ENCODE measurements at regions not wholly inside any gene's neighbourhood (a gene's known extent, or its start where the extent isn't known, plus 50 kb on each side); places are given as distances from the start of the nearest gene placed in this dataset.

GRCh38 chr5:136529081-136529480, 163.7 kb upstream of the TRPC7 start:
- Mint-ChIP-seq H3K36me3 (ENCODE audit: low read depth) (no peaks in the 10 kb centered on the region), H3K4me3 (no peak overlapping the region), H3K27ac (no peak overlapping the region), H3K9me3 (no peaks in the 10 kb centered on the region), H3K27me3 (no peaks in the 10 kb centered on the region), H3K4me1 (ENCODE audit: low read depth) (no peaks in the 10 kb centered on the region)
- CTCF ChIA-PET = interaction anchor here (1.1 kb wide), 1 partner anchor 8 kb away, joined by 3 read pairs; no protein-coding TSS in a partner anchor
- DNase-seq = no peak
- TF ChIP-seq CTCF (IDR thresholded peaks at IDR 0.05) = no peak
- intact Hi-C loops (cut with micrococcal nuclease) = no loop called here
- no peak for ATAC-seq
- POLR2A ChIA-PET = no interaction called here

- H3K4me3 Mint-ChIP-seq = no peak overlapping the region
- ATAC-seq (no peak), DNase-seq (no peak)
- no peaks in the 10 kb centered on the region for H3K9me3 Mint-ChIP-seq
- ChIA-PET POLR2A (no interaction called here), CTCF (interaction anchor here (1.1 kb wide), 1 partner anchor 9 kb away, joined by 3 read pairs; no protein-coding TSS in a partner anchor)
- H3K4me1 Mint-ChIP-seq (ENCODE audit: low read depth) = no peaks in the 10 kb centered on the region
- no peak overlapping the region for H3K27ac Mint-ChIP-seq
- no peak for TF ChIP-seq CTCF (IDR thresholded peaks at IDR 0.05)
- H3K36me3 Mint-ChIP-seq (ENCODE audit: low read depth) = no peaks in the 10 kb centered on the region
- intact Hi-C loops (cut with micrococcal nuclease) = no loop called here
- H3K27me3 Mint-ChIP-seq = no peaks in the 10 kb centered on the region
These were observed 163.2 kb upstream of the TRPC7 start for GRCh38 chr5:136528481-136529030.

DNA sequence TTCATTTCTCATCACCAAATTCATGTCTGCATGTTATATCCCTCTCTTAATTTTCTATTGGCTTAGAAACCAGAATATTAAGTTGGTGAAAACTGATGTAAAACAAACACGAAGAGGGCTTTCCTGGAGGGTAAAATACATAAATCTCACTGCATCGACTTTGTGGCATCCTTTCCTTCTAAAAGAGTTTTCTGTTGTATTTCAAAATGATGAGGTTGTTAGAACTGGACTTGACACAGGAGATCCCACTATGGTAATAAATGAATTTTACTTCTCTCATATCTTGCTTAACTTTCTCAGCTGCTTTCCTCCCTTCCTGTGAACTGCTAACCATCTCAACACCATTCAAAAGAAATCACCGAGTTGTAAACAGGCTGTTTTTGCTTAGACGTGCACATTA, 162.0 kb upstream of the TRPC7 start:
- TF ChIP-seq CTCF (IDR thresholded peaks at IDR 0.05) = no peak
- no peaks in the 10 kb centered on the region for H3K9me3 Mint-ChIP-seq
- no peaks in the 10 kb centered on the region for H3K36me3 Mint-ChIP-seq (ENCODE audit: low read depth)
- POLR2A ChIA-PET = no interaction called here
- H3K4me3 Mint-ChIP-seq = no peak overlapping the region
- no peaks in the 10 kb centered on the region for H3K27me3 Mint-ChIP-seq
- intact Hi-C loops (cut with micrococcal nuclease) = no loop called here
- DNase-seq (no peak), ATAC-seq (no peak)
- H3K4me1 Mint-ChIP-seq (ENCODE audit: low read depth) = no peaks in the 10 kb centered on the region
- no peak overlapping the region for H3K27ac Mint-ChIP-seq
- CTCF ChIA-PET = no interaction called here

DNA sequence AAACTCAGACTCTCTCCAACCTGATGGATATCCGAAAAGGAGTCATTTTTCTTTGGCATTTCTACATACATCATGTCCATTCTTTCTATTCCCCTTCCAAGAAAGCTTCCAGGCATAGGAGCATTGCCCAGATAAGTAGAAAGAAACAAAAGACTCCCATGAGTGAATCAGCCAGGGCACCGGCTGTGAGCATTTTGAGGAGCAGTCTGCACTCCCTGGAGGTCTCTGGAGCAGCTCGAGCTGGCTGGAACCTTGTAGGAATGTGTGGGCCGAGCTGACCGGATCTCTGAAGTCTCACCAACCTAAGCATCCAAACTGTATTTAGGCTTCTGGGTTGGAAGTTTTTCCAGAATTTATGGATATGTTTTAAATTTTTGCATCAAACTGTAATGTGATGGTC, 161.4 kb upstream of the TRPC7 start:
- Mint-ChIP-seq H3K27ac (no peak overlapping the region), H3K4me3 (no peak overlapping the region), H3K9me3 (no peaks in the 10 kb centered on the region), H3K4me1 (ENCODE audit: low read depth) (no peaks in the 10 kb centered on the region), H3K27me3 (no peaks in the 10 kb centered on the region), H3K36me3 (ENCODE audit: low read depth) (no peaks in the 10 kb centered on the region)
- POLR2A ChIA-PET = no interaction called here
- ATAC-seq (no peak), DNase-seq (no peak)
- intact Hi-C loops (cut with micrococcal nuclease) = no loop called here
- CTCF ChIA-PET = no interaction called here
- TF ChIP-seq CTCF (IDR thresholded peaks at IDR 0.05) = no peak

- ATAC-seq = no peak
- CTCF ChIA-PET = no interaction called here
These were observed 160.7 kb upstream of the TRPC7 start for GRCh38 chr5:136526021-136526420.

More at GRCh38 chr5:136526021-136526420, 160.7 kb upstream of the TRPC7 start:
- H3K9me3 Mint-ChIP-seq = no peaks in the 10 kb centered on the region
- H3K4me1 Mint-ChIP-seq (ENCODE audit: low read depth) = no peaks in the 10 kb centered on the region
- intact Hi-C loops (cut with micrococcal nuclease) = no loop called here
- H3K27me3 Mint-ChIP-seq = no peaks in the 10 kb centered on the region
- no peaks in the 10 kb centered on the region for H3K36me3 Mint-ChIP-seq (ENCODE audit: low read depth)
- no peak overlapping the region for H3K4me3 Mint-ChIP-seq
- POLR2A ChIA-PET = no interaction called here
- TF ChIP-seq CTCF (IDR thresholded peaks at IDR 0.05) = no peak
- no peak overlapping the region for H3K27ac Mint-ChIP-seq
- no peak for DNase-seq
